Osteocyte (in vitro differentiated cells): ENCODE measurements at regions not wholly inside any gene's neighbourhood (a gene's known extent, or its start where the extent isn't known, plus 50 kb on each side); places are given as distances from the start of the nearest gene placed in this dataset.

Source experiments
- DNase-seq: peaks from one replicate; pipeline ENCODE4 v3.0.0; 2021; ENCODE audit warnings: mixed read lengths; ENCODE audit not compliant: unreplicated experiment; ENCODE audit errors: extremely low spot score
- H3K27ac Mint-ChIP-seq: one replicate; pipeline ENCODE4 v1.8.0; 2021; ENCODE audit warnings: mild to moderate bottlenecking, mixed read lengths; ENCODE audit not compliant: unreplicated experiment
- H3K27me3 Mint-ChIP-seq: one replicate; pipeline ENCODE4 v1.8.0; 2021; ENCODE audit warnings: mixed read lengths; ENCODE audit not compliant: unreplicated experiment
- H3K36me3 Mint-ChIP-seq: one replicate; pipeline ENCODE4 v1.8.0; 2021; ENCODE audit warnings: mixed read lengths; ENCODE audit not compliant: unreplicated experiment
- H3K4me1 Mint-ChIP-seq: one replicate; pipeline ENCODE4 v1.8.0; 2021; ENCODE audit warnings: mixed read lengths; ENCODE audit not compliant: unreplicated experiment
- H3K4me3 Mint-ChIP-seq: one replicate; pipeline ENCODE4 v1.8.0; 2021; ENCODE audit warnings: mild to moderate bottlenecking, moderate library complexity, mixed read lengths; ENCODE audit not compliant: unreplicated experiment
- H3K9me3 Mint-ChIP-seq: one replicate; pipeline ENCODE4 v1.8.0; 2021; ENCODE audit warnings: mixed read lengths; ENCODE audit not compliant: unreplicated experiment
- TF ChIP-seq, protein P1 (sequence below): fragments of 200-600 bp; sonication (generic); IDR thresholded peaks from 2 replicates; pipeline ENCODE4 v1.5.0; 2021; ENCODE audit warnings: antibody characterized with exemption, mild to moderate bottlenecking, moderate library complexity

- TF ChIP-seq, protein P1, sequence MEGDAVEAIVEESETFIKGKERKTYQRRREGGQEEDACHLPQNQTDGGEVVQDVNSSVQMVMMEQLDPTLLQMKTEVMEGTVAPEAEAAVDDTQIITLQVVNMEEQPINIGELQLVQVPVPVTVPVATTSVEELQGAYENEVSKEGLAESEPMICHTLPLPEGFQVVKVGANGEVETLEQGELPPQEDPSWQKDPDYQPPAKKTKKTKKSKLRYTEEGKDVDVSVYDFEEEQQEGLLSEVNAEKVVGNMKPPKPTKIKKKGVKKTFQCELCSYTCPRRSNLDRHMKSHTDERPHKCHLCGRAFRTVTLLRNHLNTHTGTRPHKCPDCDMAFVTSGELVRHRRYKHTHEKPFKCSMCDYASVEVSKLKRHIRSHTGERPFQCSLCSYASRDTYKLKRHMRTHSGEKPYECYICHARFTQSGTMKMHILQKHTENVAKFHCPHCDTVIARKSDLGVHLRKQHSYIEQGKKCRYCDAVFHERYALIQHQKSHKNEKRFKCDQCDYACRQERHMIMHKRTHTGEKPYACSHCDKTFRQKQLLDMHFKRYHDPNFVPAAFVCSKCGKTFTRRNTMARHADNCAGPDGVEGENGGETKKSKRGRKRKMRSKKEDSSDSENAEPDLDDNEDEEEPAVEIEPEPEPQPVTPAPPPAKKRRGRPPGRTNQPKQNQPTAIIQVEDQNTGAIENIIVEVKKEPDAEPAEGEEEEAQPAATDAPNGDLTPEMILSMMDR, result no peak
- peaks cover 2% of the 10 kb centered on the region for H3K27me3 Mint-ChIP-seq
- no peak overlapping the region for H3K4me3 Mint-ChIP-seq
- no peaks in the 10 kb centered on the region for H3K4me1 Mint-ChIP-seq
- H3K36me3 Mint-ChIP-seq, result no peaks in the 10 kb centered on the region
- no peak for DNase-seq
- no peak overlapping the region for H3K27ac Mint-ChIP-seq
- H3K9me3 Mint-ChIP-seq, result no peaks in the 10 kb centered on the region
Observed at GRCh38 chr3:41073190-41073589, 126.1 kb upstream of the CTNNB1 start.

- H3K27me3 Mint-ChIP-seq, result peaks cover 2% of the 10 kb centered on the region
- H3K27ac Mint-ChIP-seq, result no peak overlapping the region
- TF ChIP-seq, protein P1, result no peak
- no peak overlapping the region for H3K4me3 Mint-ChIP-seq
- no peaks in the 10 kb centered on the region for H3K4me1 Mint-ChIP-seq
- no peaks in the 10 kb centered on the region for H3K36me3 Mint-ChIP-seq
- no peak for DNase-seq
- no peaks in the 10 kb centered on the region for H3K9me3 Mint-ChIP-seq
Observed at GRCh38 chr3:41075975-41076374, 123.3 kb upstream of the CTNNB1 start.

GRCh38 chr3:41076399-41076798 is 122.9 kb upstream of the CTNNB1 start:
- Mint-ChIP-seq H3K9me3 (no peaks in the 10 kb centered on the region), H3K4me3 (no peak overlapping the region), H3K27ac (no peak overlapping the region), H3K4me1 (no peaks in the 10 kb centered on the region), H3K36me3 (no peaks in the 10 kb centered on the region), H3K27me3 (no peaks in the 10 kb centered on the region)
- DNase-seq, result no peak
- TF ChIP-seq, protein P1, result no peak

GRCh38 chr3:41080141-41080540 is 119.2 kb upstream of the CTNNB1 start:
- H3K4me1 Mint-ChIP-seq, result no peaks in the 10 kb centered on the region
- no peaks in the 10 kb centered on the region for H3K9me3 Mint-ChIP-seq
- no peak for DNase-seq
- TF ChIP-seq, protein P1, result no peak
- no peak overlapping the region for H3K27ac Mint-ChIP-seq
- no peak overlapping the region for H3K4me3 Mint-ChIP-seq
- no peaks in the 10 kb centered on the region for H3K36me3 Mint-ChIP-seq
- H3K27me3 Mint-ChIP-seq, result no peaks in the 10 kb centered on the region

DNA sequence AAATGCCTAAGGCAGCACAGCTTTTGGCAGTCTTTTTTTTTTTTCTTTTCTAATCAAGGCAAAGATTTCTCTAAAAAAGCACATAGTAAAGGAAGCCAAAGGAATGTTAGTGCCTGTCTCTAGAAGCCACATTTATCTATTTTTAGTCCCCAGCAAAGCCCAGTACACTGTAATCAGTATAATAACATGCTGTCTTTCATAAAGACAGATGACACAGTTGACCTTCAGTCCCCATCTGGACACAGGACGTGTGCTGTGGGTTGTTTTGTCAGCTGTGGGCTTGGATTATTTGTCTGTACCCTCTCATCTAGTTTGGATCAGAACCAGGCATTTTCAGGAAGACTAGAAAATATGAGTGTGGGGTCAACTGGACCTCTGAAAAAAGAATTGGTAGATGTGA is 110.4 kb upstream of the CTNNB1 start:
- Mint-ChIP-seq H3K9me3 (no peaks in the 10 kb centered on the region), H3K4me3 (no peak overlapping the region)

More for the DNA sequence above, 110.4 kb upstream of the CTNNB1 start:
- TF ChIP-seq, protein P1, result no peak
- DNase-seq, result no peak
- Mint-ChIP-seq H3K4me1 (no peaks in the 10 kb centered on the region), H3K27me3 (no peaks in the 10 kb centered on the region), H3K36me3 (no peaks in the 10 kb centered on the region), H3K27ac (no peak overlapping the region)
